ENCODE measurements at regions not wholly inside any gene's neighbourhood (a gene's known extent, or its start where the extent isn't known, plus 50 kb on each side); places are given as distances from the start of the nearest gene placed in this dataset.

- TF ChIP-seq POU6F1 (CRISPR knock-in tag; IDR thresholded peaks at IDR 0.05; ENCODE audit: borderline replicate concordance, low read depth) = no peak
- no peak for TF ChIP-seq ESRRG (CRISPR knock-in tag; IDR thresholded peaks at IDR 0.05)
- TF ChIP-seq ISL1 (CRISPR knock-in tag; IDR thresholded peaks at IDR 0.05) = no peak
- no peak for TF ChIP-seq RARB (CRISPR knock-in tag; IDR thresholded peaks at IDR 0.05)
- TF ChIP-seq PPARA (CRISPR knock-in tag; IDR thresholded peaks at IDR 0.05; ENCODE audit: borderline replicate concordance) = no peak
- TF ChIP-seq ZFP3 (CRISPR knock-in tag; IDR thresholded peaks at IDR 0.05) = no peak
- TF ChIP-seq TOX (CRISPR knock-in tag; IDR thresholded peaks at IDR 0.05; ENCODE audit: borderline replicate concordance) = no peak
- TF ChIP-seq ZNF565 (CRISPR knock-in tag; conservative IDR thresholded peaks at IDR 0.05; ENCODE audit: low read depth) = no peak
- TF ChIP-seq BACH2 (CRISPR knock-in tag; IDR thresholded peaks at IDR 0.05; ENCODE audit: borderline replicate concordance) = no peak
- no peak for TF ChIP-seq ZFP30 (CRISPR knock-in tag; IDR thresholded peaks at IDR 0.05)
- no peak for TF ChIP-seq PATZ1 (CRISPR knock-in tag; IDR thresholded peaks at IDR 0.05; ENCODE audit: borderline replicate concordance)
- no peak for TF ChIP-seq TCF4 (CRISPR knock-in tag; IDR thresholded peaks at IDR 0.05; ENCODE audit: borderline replicate concordance)
- TF ChIP-seq ZNF8 (CRISPR knock-in tag; IDR thresholded peaks at IDR 0.05) = no peak
- no peak for TF ChIP-seq SNAI2 (CRISPR knock-in tag; IDR thresholded peaks at IDR 0.05)
- TF ChIP-seq ZC3H10 (CRISPR knock-in tag; IDR thresholded peaks at IDR 0.05) = no peak
- TF ChIP-seq CSRNP3 (CRISPR knock-in tag; IDR thresholded peaks at IDR 0.05) = no peak
- no peak for TF ChIP-seq GLIS3 (CRISPR knock-in tag; IDR thresholded peaks at IDR 0.05)
- no peak for TF ChIP-seq CSDC2 (CRISPR knock-in tag; IDR thresholded peaks at IDR 0.05)
- no peak for ATAC-seq
Measured at GRCh38 chr2:161104054-161104553, 56.1 kb upstream of the TANK start.

- TF ChIP-seq GLIS3 (CRISPR knock-in tag; IDR thresholded peaks at IDR 0.05) (no peak), OSR1 (CRISPR knock-in tag; IDR thresholded peaks at IDR 0.05) (no peak), ZNF8 (CRISPR knock-in tag; IDR thresholded peaks at IDR 0.05) (no peak), TOX (CRISPR knock-in tag; IDR thresholded peaks at IDR 0.05; ENCODE audit: borderline replicate concordance) (no peak), BACH2 (CRISPR knock-in tag; IDR thresholded peaks at IDR 0.05; ENCODE audit: borderline replicate concordance) (no peak), ZFP30 (CRISPR knock-in tag; IDR thresholded peaks at IDR 0.05) (no peak), PPARA (CRISPR knock-in tag; IDR thresholded peaks at IDR 0.05; ENCODE audit: borderline replicate concordance) (no peak), SNAI2 (CRISPR knock-in tag; IDR thresholded peaks at IDR 0.05) (no peak), ARNTL (CRISPR knock-in tag; IDR thresholded peaks at IDR 0.05; ENCODE audit: borderline replicate concordance, low read depth) (no peak), CREB5 (CRISPR knock-in tag; IDR thresholded peaks at IDR 0.05; ENCODE audit: low read depth) (no peak), CSDC2 (CRISPR knock-in tag; IDR thresholded peaks at IDR 0.05) (no peak), ZFP3 (CRISPR knock-in tag; IDR thresholded peaks at IDR 0.05) (no peak), RARB (CRISPR knock-in tag; IDR thresholded peaks at IDR 0.05) (no peak), PATZ1 (CRISPR knock-in tag; IDR thresholded peaks at IDR 0.05; ENCODE audit: borderline replicate concordance) (no peak), ESRRG (CRISPR knock-in tag; IDR thresholded peaks at IDR 0.05) (no peak), ZNF70 (CRISPR knock-in tag; IDR thresholded peaks at IDR 0.05) (no peak), ZC3H10 (CRISPR knock-in tag; IDR thresholded peaks at IDR 0.05) (no peak), CSRNP3 (CRISPR knock-in tag; IDR thresholded peaks at IDR 0.05) (no peak)
- no peak for ATAC-seq
Measured at GRCh38 chr2:161107265-161107664, 53.0 kb upstream of the TANK start.

Data from SK-N-SH treated with all-trans-retinoic acid at 6 μM for 48 hours (cell line).